ENCODE measurements at regions not wholly inside any gene's neighbourhood (a gene's known extent, or its start where the extent isn't known, plus 50 kb on each side); places are given as distances from the start of the nearest gene placed in this dataset.

- Histone ChIP-seq H2AFZ (ENCODE audit: low read length) (peak overlapping the region; percentile 46; the same call in 1 of the 2 replicates), H3K4me3 (ENCODE audit: low read depth, low read length, poor library complexity, severe bottlenecking) (peak overlapping the region; percentile 12), H3K79me2 (ENCODE audit: insufficient read depth, low read depth, low read length) (no peaks in the 10 kb centered on the region), H4K20me1 (ENCODE audit: insufficient read depth, low read length) (no peaks in the 10 kb centered on the region), H3K9me2 (ENCODE audit: insufficient read depth, low read length) (no peaks in the 10 kb centered on the region), H3K27ac (ENCODE audit: low read depth, low read length, poor library complexity, severe bottlenecking) (peak overlapping the region; percentile 3), H3K36me3 (ENCODE audit: insufficient read depth, low read length) (no peaks in the 10 kb centered on the region), H3K9me3 (ENCODE audit: low read length) (peaks cover 5% of the 10 kb centered on the region; the same call in 1 of the 2 replicates), H3K4me1 (ENCODE audit: insufficient read depth, low read length, poor library complexity, severe bottlenecking) (peaks cover 21% of the 10 kb centered on the region), H3K4me2 (ENCODE audit: low read length) (peak overlapping the region; percentile 58)
- no TSS peak for BruUV-seq (replicated peaks)
- CTCF ChIA-PET (ENCODE audit: unreplicated experiment): no interaction called here
- intact Hi-C loops (cut with micrococcal nuclease; ENCODE audit: unreplicated experiment): no loop called here
- TF ChIP-seq EZH2phosphoT487 (IDR thresholded peaks at IDR 0.05; ENCODE audit: borderline replicate concordance, low read depth, low read length) (no peak), CTCF (conservative IDR thresholded peaks at IDR 0.05; ENCODE audit: low read length) (no peak)
- POLR2A ChIA-PET: interaction anchor here (0.8 to 1.3 kb wide), 2 partner anchors 23 to 184 kb away, joined by 3 to 4 read pairs; no protein-coding TSS in a partner anchor
- DNase-seq (ENCODE audit: low spot score): no peak
Observed at GRCh38 chrX:16039834-16040233, 83.5 kb upstream of the GRPR start.

GRCh38 chrX:16039363-16039762 lies 84.0 kb upstream of the GRPR start:
- H3K9me3 ChIP-seq (ENCODE audit: low read length): peaks cover 5% of the 10 kb centered on the region; the same call in 1 of the 2 replicates
- TF ChIP-seq EZH2phosphoT487 (IDR thresholded peaks at IDR 0.05; ENCODE audit: borderline replicate concordance, low read depth, low read length) (no peak), CTCF (conservative IDR thresholded peaks at IDR 0.05; ENCODE audit: low read length) (no peak)
- POLR2A ChIA-PET: no interaction called here
- H4K20me1 ChIP-seq (ENCODE audit: insufficient read depth, low read length): no peaks in the 10 kb centered on the region
- H3K36me3 ChIP-seq (ENCODE audit: insufficient read depth, low read length): no peaks in the 10 kb centered on the region
- intact Hi-C loops (cut with micrococcal nuclease; ENCODE audit: unreplicated experiment): no loop called here
- DNase-seq (ENCODE audit: low spot score): peak; percentile 16
- peak overlapping the region; percentile 3 for H3K27ac ChIP-seq (ENCODE audit: low read depth, low read length, poor library complexity, severe bottlenecking)
- no peaks in the 10 kb centered on the region for H3K9me2 ChIP-seq (ENCODE audit: insufficient read depth, low read length)
- H3K4me1 ChIP-seq (ENCODE audit: insufficient read depth, low read length, poor library complexity, severe bottlenecking): peaks cover 21% of the 10 kb centered on the region
- peak overlapping the region; percentile 12 for H3K4me3 ChIP-seq (ENCODE audit: low read depth, low read length, poor library complexity, severe bottlenecking)
- CTCF ChIA-PET (ENCODE audit: unreplicated experiment): no interaction called here
- H3K79me2 ChIP-seq (ENCODE audit: insufficient read depth, low read depth, low read length): no peaks in the 10 kb centered on the region
- peak overlapping the region; percentile 46; the same call in 1 of the 2 replicates for H2AFZ ChIP-seq (ENCODE audit: low read length)
- BruUV-seq (replicated peaks): no TSS peak
- H3K4me2 ChIP-seq (ENCODE audit: low read length): peak overlapping the region; percentile 58

GRCh38 chrX:16033331-16033730 lies 90.0 kb upstream of the GRPR start:
- Histone ChIP-seq H3K4me1 (ENCODE audit: insufficient read depth, low read length, poor library complexity, severe bottlenecking) (peaks cover 9% of the 10 kb centered on the region), H4K20me1 (ENCODE audit: insufficient read depth, low read length) (no peaks in the 10 kb centered on the region), H3K4me3 (ENCODE audit: low read depth, low read length, poor library complexity, severe bottlenecking) (no peak overlapping the region), H3K9me2 (ENCODE audit: insufficient read depth, low read length) (no peaks in the 10 kb centered on the region), H3K36me3 (ENCODE audit: insufficient read depth, low read length) (no peaks in the 10 kb centered on the region), H2AFZ (ENCODE audit: low read length) (no peak overlapping the region), H3K9me3 (ENCODE audit: low read length) (peaks cover 5% of the 10 kb centered on the region; the same call in 1 of the 2 replicates), H3K4me2 (ENCODE audit: low read length) (no peak overlapping the region), H3K79me2 (ENCODE audit: insufficient read depth, low read depth, low read length) (no peaks in the 10 kb centered on the region), H3K27ac (ENCODE audit: low read depth, low read length, poor library complexity, severe bottlenecking) (no peak overlapping the region)
- TF ChIP-seq EZH2phosphoT487 (IDR thresholded peaks at IDR 0.05; ENCODE audit: borderline replicate concordance, low read depth, low read length) (no peak), CTCF (conservative IDR thresholded peaks at IDR 0.05; ENCODE audit: low read length) (no peak)
- ChIA-PET POLR2A (interaction anchor here (0.6 to 0.7 kb wide), 2 partner anchors 20 to 116 kb away, joined by 3 to 8 read pairs; no protein-coding TSS in a partner anchor), CTCF (ENCODE audit: unreplicated experiment) (no interaction called here)
- no TSS peak for BruUV-seq (replicated peaks)
- DNase-seq (ENCODE audit: low spot score): no peak
- intact Hi-C loops (cut with micrococcal nuclease; ENCODE audit: unreplicated experiment): no loop called here
